ENCODE measurements at regions not wholly inside any gene's neighbourhood (a gene's known extent, or its start where the extent isn't known, plus 50 kb on each side); places are given as distances from the start of the nearest gene placed in this dataset.

GRCh38 chr22:48621085-48621484, 1206.6 kb downstream of the BRD1 start:
- TF ChIP-seq EZH2 (IDR thresholded peaks at IDR 0.05; ENCODE audit: insufficient read depth, poor library complexity, severe bottlenecking) (no peak), EZH2phosphoT487 (IDR thresholded peaks at IDR 0.05; ENCODE audit: insufficient read depth, low read depth) (no peak)
